K562 (cell line): ENCODE measurements at regions not wholly inside any gene's neighbourhood (a gene's known extent, or its start where the extent isn't known, plus 50 kb on each side); places are given as distances from the start of the nearest gene placed in this dataset.

Experiments
- ATAC-seq: fragments of 200-7000 bp; cut with Tn5 transposase; 3 replicates; pipeline ENCODE4 v1.9.1; 2020; ENCODE audit warnings: moderate library complexity
- BruUV-seq: library from RNA; stranded (reverse); fragments of 400-500 nt; replicated peaks from 2 replicates; lab custom pipeline; 2021; lab: Mats Ljungman, UMichigan
- CTCF ChIA-PET: fragments of 300-600 bp; formaldehyde crosslinking; extraction: SDS; loops from one replicate; lab custom pipeline; 2021; ENCODE audit warnings: low intra/inter-chr PET ratio; lab: Yijun Ruan, JAX
- POLR2A ChIA-PET: fragments of 300-600, 350-650 bp; sonication (Branson Sonifier 250); formaldehyde crosslinking; extraction: SDS; loops from one replicate; lab custom pipeline; 2021; ENCODE audit warnings: antibody characterized with exemption, inconsistent platforms; lab: Yijun Ruan, JAX
- DNase-seq, 4 experiments: peaks; one replicate each; pipeline versions ENCODE4 v3.0.0 to v3.0.0-alpha.2; 2011 to 2018; ENCODE audit warnings: low spot score in 3 of 4, mixed read lengths in 3 of 4; ENCODE audit errors: extremely low read depth in 1 of 4
- FAIRE-seq: peaks from 2 replicates; lab custom pipeline; 2011; peaks lifted over from hg19 to GRCh38; lab: Jason Lieb, UNC
- H2AFZ ChIP-seq: 2 replicates; pipeline ENCODE4 v1.6.0; 2011; ENCODE audit warnings: low read depth, low read length, control low read depth, inconsistent platforms
- H3K27ac ChIP-seq: fragments of 200-600 bp; 3 replicates; pipeline ENCODE4 v1.8.0; 2011; ENCODE audit warnings: low read depth, mild to moderate bottlenecking, control low read depth, inconsistent platforms, low read length, moderate library complexity, mixed read lengths; ENCODE audit errors: extremely low read depth
- H3K27me3 ChIP-seq, 2 experiments: fragments of 300-600 bp in 1 of 2; 2 replicates in 1 of 2; 3 replicates in 1 of 2; pipeline versions ENCODE4 v1.6.0 to v1.8.0; 2011; ENCODE audit warnings: inconsistent platforms in 2 of 2, low read length in 2 of 2, mild to moderate bottlenecking in 1 of 2, mixed read lengths in 1 of 2, moderate library complexity in 1 of 2; ENCODE audit not compliant: control insufficient read depth in 2 of 2, insufficient read depth in 2 of 2
- H3K36me3 ChIP-seq: fragments of 300-600 bp; 3 replicates; pipeline ENCODE4 v1.8.0; 2011; ENCODE audit warnings: mild to moderate bottlenecking, low read length, inconsistent platforms; ENCODE audit not compliant: control insufficient read depth, insufficient read depth
- H3K4me1 ChIP-seq, 2 experiments: fragments of 200-600 bp in 1 of 2; replicated peaks in 1 of 2; 2 replicates in 1 of 2; 3 replicates in 1 of 2; pipeline versions ENCODE4 v1.5.1 to v1.8.0; 2011; ENCODE audit warnings: inconsistent platforms in 2 of 2, low read length in 2 of 2, mild to moderate bottlenecking in 1 of 2, mixed read lengths in 1 of 2, moderate library complexity in 1 of 2; ENCODE audit not compliant: control insufficient read depth in 2 of 2, insufficient read depth in 2 of 2
- H3K4me2 ChIP-seq: 2 replicates; pipeline ENCODE4 v1.6.1; 2011; ENCODE audit warnings: low read length, control low read depth, inconsistent platforms, mixed read lengths; ENCODE audit not compliant: insufficient read depth
- H3K4me3 ChIP-seq: fragments of 200-600 bp; sonication (generic), shearing (Covaris generic); 2 replicates; pipeline ENCODE4 v1.5.1; 2016; ENCODE audit warnings: control low read depth, inconsistent platforms
- H3K79me2 ChIP-seq: fragments of 200-600 bp; 3 replicates; pipeline ENCODE4 v1.8.0; 2011; ENCODE audit warnings: low read length, inconsistent platforms; ENCODE audit not compliant: control insufficient read depth, insufficient read depth
- H3K9ac ChIP-seq, 2 experiments: 2 replicates each; pipeline versions ENCODE4 v1.6.0 to v1.6.1; 2011; ENCODE audit warnings: low read depth in 2 of 2, low read length in 2 of 2, control low read depth in 1 of 2, inconsistent platforms in 1 of 2, mild to moderate bottlenecking in 1 of 2, mixed read lengths in 1 of 2; ENCODE audit not compliant: insufficient read depth in 1 of 2
- H3K9me1 ChIP-seq: one replicate; pipeline ENCODE4 v1.6.0; 2011; ENCODE audit warnings: inconsistent platforms, mild to moderate bottlenecking, low read length, moderate library complexity; ENCODE audit not compliant: control insufficient read depth, insufficient read depth
- H3K9me3 ChIP-seq: replicated peaks from 2 replicates; pipeline ENCODE4 v1.5.1; 2011; ENCODE audit warnings: low read depth, low read length, inconsistent platforms; ENCODE audit not compliant: control insufficient read depth, insufficient read depth
- H4K20me1 ChIP-seq: replicated peaks from 2 replicates; pipeline ENCODE4 v1.6.1; 2011; ENCODE audit warnings: low read length, inconsistent platforms, mixed read lengths; ENCODE audit not compliant: control insufficient read depth, insufficient read depth
- CEBPB ChIP-seq: fragments of 450-650 bp; IDR thresholded peaks from 2 replicates; pipeline ENCODE4 v1.6.1; 2016; ENCODE audit warnings: missing genetic modification characterization, missing compliant biosample characterization
- CREBBP ChIP-seq: IDR thresholded peaks from one replicate; pipeline ENCODE4 v1.6.1; 2012; ENCODE audit warnings: low read depth, mild to moderate bottlenecking, control low read depth, inconsistent platforms, low read length
- HDAC2 ChIP-seq: fragments of 450-650 bp; IDR thresholded peaks from 2 replicates; pipeline ENCODE4 v1.6.1; 2016; ENCODE audit warnings: mild to moderate bottlenecking
- HNRNPK ChIP-seq: fragments of 200-400 bp; formaldehyde crosslinking; IDR thresholded peaks from one replicate; pipeline ENCODE4 v1.6.1; 2018; ENCODE audit warnings: mild to moderate bottlenecking, low read depth, low read length; ENCODE audit not compliant: poor library complexity, severe bottlenecking
- POLR3A ChIP-seq: IDR thresholded peaks from 2 replicates; pipeline ENCODE4 v1.6.1; 2011; ENCODE audit warnings: borderline replicate concordance, mild to moderate bottlenecking, moderate library complexity; ENCODE audit not compliant: insufficient read length, insufficient read depth; ENCODE audit errors: extremely low read depth
- PRPF4 ChIP-seq: fragments of 200-400 bp; formaldehyde crosslinking; IDR thresholded peaks from one replicate; pipeline ENCODE4 v1.6.1; 2017; ENCODE audit warnings: low read length, low read depth, mild to moderate bottlenecking; ENCODE audit not compliant: insufficient read depth, poor library complexity, severe bottlenecking
- PTTG1 ChIP-seq: fragments of 450-650 bp; IDR thresholded peaks from 2 replicates; pipeline ENCODE4 v1.6.1; 2016; ENCODE audit warnings: low read depth, mild to moderate bottlenecking, missing genetic modification characterization, missing compliant biosample characterization
- TBL1XR1 ChIP-seq, 2 experiments: IDR thresholded peaks; 2 replicates each; pipeline ENCODE4 v1.6.1; 2012; ENCODE audit warnings: improper control_type of control experiment in 2 of 2, low read length in 2 of 2, mild to moderate bottlenecking in 1 of 2
- ZNF212 ChIP-seq: fragments of 450-650 bp; formaldehyde crosslinking; IDR thresholded peaks from 2 replicates; pipeline ENCODE4 v1.4.0; 2020; ENCODE audit warnings: mild to moderate bottlenecking
- ZNF584 ChIP-seq: fragments of 200-800 bp; sonication (Bioruptor generic); IDR thresholded peaks from 2 replicates; pipeline ENCODE4 v1.6.1; 2016; ENCODE audit warnings: low read depth, mild to moderate bottlenecking, missing genetic modification characterization, missing compliant biosample characterization
- WGBS: fragments of 100-300 bp; shearing (Covaris generic); methylation state at CpG from one replicate; pipeline ENCODE4 v1.1.6; 2016; ENCODE audit warnings: low coverage, mixed read lengths; ENCODE audit not compliant: insufficient coverage; ENCODE audit errors: missing lambda C conversion rate; 5-methylcytosine and 5-hydroxymethylcytosine counted together
- in situ Hi-C: fragments of 300-500 bp; cut with MboI; formaldehyde crosslinking; loops from 4 replicates; pipeline ENCODE4 v1.15.0; 2018; ENCODE audit warnings: inconsistent platforms, mixed read lengths
- intact Hi-C: fragments of 100-400 bp; cut with micrococcal nuclease; formaldehyde crosslinking; loops from 2 replicates; pipeline ENCODE4 v1.14.2; 2022
- TF ChIP-seq, protein P1 (sequence below): sonication (generic); formaldehyde crosslinking; IDR thresholded peaks from 2 replicates; pipeline ENCODE4 v1.8.0; 2022; ENCODE audit warnings: missing genetic modification reagents, mild to moderate bottlenecking, borderline replicate concordance
- TF ChIP-seq, protein P2 (sequence below): fragments of 450-650 bp; IDR thresholded peaks from 2 replicates; pipeline ENCODE4 v1.6.1; 2016; ENCODE audit warnings: low read depth

DNA sequence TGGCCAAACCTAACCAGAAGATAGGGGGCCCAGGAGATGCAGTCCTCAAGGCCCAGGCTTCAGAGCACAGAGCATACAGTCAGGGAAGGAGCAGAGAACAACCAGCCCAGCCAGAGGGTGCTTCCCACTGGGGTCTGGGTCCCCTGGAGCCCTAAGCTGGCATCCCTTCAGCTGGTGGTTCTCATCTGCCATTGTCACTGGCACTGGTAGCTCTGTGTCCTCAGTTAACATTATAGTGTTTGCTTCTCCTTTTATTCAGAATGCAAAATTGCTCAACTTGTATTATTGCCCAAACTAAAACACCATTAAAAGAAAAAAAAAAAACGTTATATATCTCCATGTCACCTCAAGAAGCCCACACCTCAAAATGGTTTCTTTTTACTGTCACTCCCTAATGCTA is 219.2 kb downstream of the ENC1 start:
- Histone ChIP-seq H3K9me1 (no peaks in the 10 kb centered on the region), H2AFZ (no peak overlapping the region), H3K9me3 (no peaks in the 10 kb centered on the region), H3K27me3 (no peaks in the 10 kb centered on the region), H3K27ac (no peak overlapping the region), H3K36me3 (no peaks in the 10 kb centered on the region), H3K4me3 (no peak overlapping the region), H3K9ac (no peak overlapping the region), H3K4me1 (no peaks in the 10 kb centered on the region; a peak in 2 of 5 replicates), H3K79me2 (no peaks in the 10 kb centered on the region), H3K4me2 (no peak overlapping the region), H4K20me1 (no peaks in the 10 kb centered on the region)
- CTCF ChIA-PET = no interaction called here
- intact Hi-C loops = no loop called here
- FAIRE-seq (no peak), ATAC-seq (no peak), DNase-seq (no peak)
- POLR2A ChIA-PET = interaction anchor here (0.5 kb wide), 1 partner anchor 33 kb away, joined by 4 read pairs; no protein-coding TSS in a partner anchor
- no TSS peak for BruUV-seq
- in situ Hi-C loops = no loop called here
- WGBS = no CpG with 5 or more reads among the region's 1 CpG
- no peak for TF ChIP-seq POLR3A
- TF ChIP-seq PTTG1 = no peak
- TF ChIP-seq ZNF212 (CRISPR knock-in tag) = no peak
- TF ChIP-seq ZNF584 (CRISPR knock-in tag) = no peak
- no peak for TF ChIP-seq CEBPB (tag)
- TF ChIP-seq, protein P1, sequence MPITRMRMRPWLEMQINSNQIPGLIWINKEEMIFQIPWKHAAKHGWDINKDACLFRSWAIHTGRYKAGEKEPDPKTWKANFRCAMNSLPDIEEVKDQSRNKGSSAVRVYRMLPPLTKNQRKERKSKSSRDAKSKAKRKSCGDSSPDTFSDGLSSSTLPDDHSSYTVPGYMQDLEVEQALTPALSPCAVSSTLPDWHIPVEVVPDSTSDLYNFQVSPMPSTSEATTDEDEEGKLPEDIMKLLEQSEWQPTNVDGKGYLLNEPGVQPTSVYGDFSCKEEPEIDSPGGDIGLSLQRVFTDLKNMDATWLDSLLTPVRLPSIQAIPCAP = no peak
- TF ChIP-seq HNRNPK = no peak
- TF ChIP-seq CREBBP = no peak
- no peak for TF ChIP-seq PRPF4
- no peak for TF ChIP-seq TBL1XR1 (IDR thresholded peaks at IDR 0.05; ENCODE audit: low read length in 2 of 2)
- TF ChIP-seq HDAC2 = no peak
- TF ChIP-seq, protein P2, sequence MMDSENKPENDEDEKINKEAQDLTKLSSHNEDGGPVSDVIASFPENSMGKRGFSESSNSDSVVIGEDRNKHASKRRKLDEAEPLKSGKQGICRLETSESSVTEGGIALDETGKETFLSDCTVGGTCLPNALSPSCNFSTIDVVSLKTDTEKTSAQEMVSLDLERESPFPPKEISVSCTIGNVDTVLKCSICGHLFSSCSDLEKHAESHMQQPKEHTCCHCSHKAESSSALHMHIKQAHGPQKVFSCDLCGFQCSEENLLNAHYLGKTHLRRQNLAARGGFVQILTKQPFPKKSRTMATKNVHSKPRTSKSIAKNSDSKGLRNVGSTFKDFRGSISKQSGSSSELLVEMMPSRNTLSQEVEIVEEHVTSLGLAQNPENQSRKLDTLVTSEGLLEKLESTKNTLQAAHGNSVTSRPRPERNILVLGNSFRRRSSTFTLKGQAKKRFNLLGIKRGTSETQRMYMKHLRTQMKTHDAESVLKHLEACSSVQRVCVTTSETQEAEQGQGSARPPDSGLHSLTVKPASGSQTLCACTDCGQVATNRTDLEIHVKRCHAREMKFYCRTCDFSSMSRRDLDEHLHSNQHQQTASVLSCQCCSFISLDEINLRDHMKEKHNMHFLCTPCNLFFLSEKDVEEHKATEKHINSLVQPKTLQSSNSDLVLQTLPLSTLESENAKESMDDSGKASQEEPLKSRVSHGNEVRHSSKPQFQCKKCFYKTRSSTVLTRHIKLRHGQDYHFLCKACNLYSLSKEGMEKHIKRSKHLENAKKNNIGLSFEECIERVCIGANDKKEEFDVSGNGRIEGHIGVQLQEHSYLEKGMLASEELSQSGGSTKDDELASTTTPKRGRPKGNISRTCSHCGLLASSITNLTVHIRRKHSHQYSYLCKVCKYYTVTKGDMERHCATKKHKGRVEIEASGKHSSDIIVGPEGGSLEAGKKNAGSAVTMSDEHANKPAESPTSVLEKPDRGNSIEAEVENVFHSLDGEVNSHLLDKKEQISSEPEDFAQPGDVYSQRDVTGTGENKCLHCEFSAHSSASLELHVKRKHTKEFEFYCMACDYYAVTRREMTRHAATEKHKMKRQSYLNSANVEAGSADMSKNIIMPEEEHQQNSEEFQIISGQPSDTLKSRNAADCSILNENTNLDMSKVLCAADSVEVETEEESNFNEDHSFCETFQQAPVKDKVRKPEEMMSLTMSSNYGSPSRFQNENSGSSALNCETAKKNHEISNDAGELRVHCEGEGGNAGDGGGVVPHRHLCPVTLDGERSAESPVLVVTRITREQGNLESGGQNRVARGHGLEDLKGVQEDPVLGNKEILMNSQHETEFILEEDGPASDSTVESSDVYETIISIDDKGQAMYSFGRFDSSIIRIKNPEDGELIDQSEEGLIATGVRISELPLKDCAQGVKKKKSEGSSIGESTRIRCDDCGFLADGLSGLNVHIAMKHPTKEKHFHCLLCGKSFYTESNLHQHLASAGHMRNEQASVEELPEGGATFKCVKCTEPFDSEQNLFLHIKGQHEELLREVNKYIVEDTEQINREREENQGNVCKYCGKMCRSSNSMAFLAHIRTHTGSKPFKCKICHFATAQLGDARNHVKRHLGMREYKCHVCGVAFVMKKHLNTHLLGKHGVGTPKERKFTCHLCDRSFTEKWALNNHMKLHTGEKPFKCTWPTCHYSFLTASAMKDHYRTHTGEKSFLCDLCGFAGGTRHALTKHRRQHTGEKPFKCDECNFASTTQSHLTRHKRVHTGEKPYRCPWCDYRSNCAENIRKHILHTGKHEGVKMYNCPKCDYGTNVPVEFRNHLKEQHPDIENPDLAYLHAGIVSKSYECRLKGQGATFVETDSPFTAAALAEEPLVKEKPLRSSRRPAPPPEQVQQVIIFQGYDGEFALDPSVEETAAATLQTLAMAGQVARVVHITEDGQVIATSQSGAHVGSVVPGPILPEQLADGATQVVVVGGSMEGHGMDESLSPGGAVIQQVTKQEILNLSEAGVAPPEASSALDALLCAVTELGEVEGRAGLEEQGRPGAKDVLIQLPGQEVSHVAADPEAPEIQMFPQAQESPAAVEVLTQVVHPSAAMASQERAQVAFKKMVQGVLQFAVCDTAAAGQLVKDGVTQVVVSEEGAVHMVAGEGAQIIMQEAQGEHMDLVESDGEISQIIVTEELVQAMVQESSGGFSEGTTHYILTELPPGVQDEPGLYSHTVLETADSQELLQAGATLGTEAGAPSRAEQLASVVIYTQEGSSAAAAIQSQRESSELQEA = no peak
